Muscle of leg (tissue), 3 donors: ENCODE measurements at regions not wholly inside any gene's neighbourhood (a gene's known extent, or its start where the extent isn't known, plus 50 kb on each side); places are given as distances from the start of the nearest gene placed in this dataset.

Source experiments
- DNase-seq: peaks from one replicate; pipeline ENCODE4 v3.0.0; 2013
- H3K27ac ChIP-seq: one replicate; pipeline ENCODE4 v1.5.1; 2013; ENCODE audit warnings: mild to moderate bottlenecking, low read length, control low read depth
- H3K27me3 ChIP-seq: one replicate; pipeline ENCODE4 v1.6.1; 2013; ENCODE audit warnings: low read length; ENCODE audit not compliant: control insufficient read depth, insufficient read depth
- H3K36me3 ChIP-seq: one replicate; pipeline ENCODE4 v1.6.1; 2013; ENCODE audit warnings: low read length; ENCODE audit not compliant: control insufficient read depth, insufficient read depth
- H3K4me1 ChIP-seq: one replicate; pipeline ENCODE4 v1.6.1; 2013; ENCODE audit warnings: low read length; ENCODE audit not compliant: control insufficient read depth, insufficient read depth
- H3K4me3 ChIP-seq: one replicate; pipeline ENCODE4 v1.5.1; 2013; ENCODE audit warnings: low read length, control low read depth
- H3K9me3 ChIP-seq: replicated peaks from 2 replicates; pipeline ENCODE4 v1.6.1; 2013; ENCODE audit warnings: low read depth, low read length; ENCODE audit not compliant: control insufficient read depth
- WGBS: methylation state at CpG from one replicate; pipeline ENCODE4 v1.1.5; 2013; ENCODE audit warnings: missing lambda C conversion rate; ENCODE audit not compliant: insufficient coverage; 5-methylcytosine and 5-hydroxymethylcytosine counted together

GRCh38 chr2:228725031-228725430 is 543.5 kb upstream of the SPHKAP start:
- no CpG with 5 or more reads among the region's 1 CpG for WGBS
- DNase-seq, result no peak

GRCh38 chr2:228723599-228723998 is 542.1 kb upstream of the SPHKAP start:
- no peaks in the 10 kb centered on the region for H3K4me1 ChIP-seq
- no peak for DNase-seq
- no peaks in the 10 kb centered on the region for H3K36me3 ChIP-seq
- no peak overlapping the region for H3K27ac ChIP-seq
- no peak overlapping the region for H3K4me3 ChIP-seq
- no CpG with 5 or more reads among the region's 1 CpG for WGBS
- no peaks in the 10 kb centered on the region for H3K9me3 ChIP-seq
- H3K27me3 ChIP-seq, result no peaks in the 10 kb centered on the region

More at GRCh38 chr2:228725031-228725430, 543.5 kb upstream of the SPHKAP start:
- no peaks in the 10 kb centered on the region for H3K36me3 ChIP-seq
- no peak overlapping the region for H3K27ac ChIP-seq
- H3K4me3 ChIP-seq, result no peak overlapping the region
- no peaks in the 10 kb centered on the region for H3K27me3 ChIP-seq
- no peaks in the 10 kb centered on the region for H3K9me3 ChIP-seq
- no peaks in the 10 kb centered on the region for H3K4me1 ChIP-seq

GRCh38 chr2:228722311-228722710 is 540.8 kb upstream of the SPHKAP start:
- no CpG with 5 or more reads among the region's 1 CpG for WGBS
- H3K27me3 ChIP-seq, result no peaks in the 10 kb centered on the region
- no peak for DNase-seq
- no peak overlapping the region for H3K4me3 ChIP-seq
- H3K27ac ChIP-seq, result no peak overlapping the region
- no peaks in the 10 kb centered on the region for H3K9me3 ChIP-seq
- H3K36me3 ChIP-seq, result no peaks in the 10 kb centered on the region
- H3K4me1 ChIP-seq, result no peaks in the 10 kb centered on the region

- no peak for DNase-seq
- Histone ChIP-seq H3K4me3 (no peak overlapping the region), H3K4me1 (no peaks in the 10 kb centered on the region), H3K36me3 (no peaks in the 10 kb centered on the region), H3K27me3 (no peaks in the 10 kb centered on the region), H3K27ac (no peak overlapping the region), H3K9me3 (no peaks in the 10 kb centered on the region)
- no CpG with 5 or more reads among the region's 1 CpG for WGBS
Observed at GRCh38 chr2:228720895-228721294, 539.4 kb upstream of the SPHKAP start.

- DNase-seq, result no peak
- H3K36me3 ChIP-seq, result no peaks in the 10 kb centered on the region
- WGBS, result no CpG with 5 or more reads among the region's 2 CpGs
- no peak overlapping the region for H3K4me3 ChIP-seq
- H3K27me3 ChIP-seq, result no peaks in the 10 kb centered on the region
- no peaks in the 10 kb centered on the region for H3K9me3 ChIP-seq
- no peak overlapping the region for H3K27ac ChIP-seq
- H3K4me1 ChIP-seq, result no peaks in the 10 kb centered on the region
Observed at GRCh38 chr2:228709788-228710371, 528.4 kb upstream of the SPHKAP start.

- Histone ChIP-seq H3K9me3 (no peaks in the 10 kb centered on the region), H3K4me1 (no peaks in the 10 kb centered on the region), H3K36me3 (no peaks in the 10 kb centered on the region), H3K4me3 (no peak overlapping the region), H3K27me3 (no peaks in the 10 kb centered on the region), H3K27ac (no peak overlapping the region)
- WGBS, result no CpG with 5 or more reads among the region's 3 CpGs
- no peak for DNase-seq
Observed at GRCh38 chr2:228707846-228708245, 526.4 kb upstream of the SPHKAP start.

- Histone ChIP-seq H3K27me3 (no peaks in the 10 kb centered on the region), H3K4me1 (no peaks in the 10 kb centered on the region), H3K9me3 (no peaks in the 10 kb centered on the region), H3K36me3 (no peaks in the 10 kb centered on the region), H3K27ac (no peak overlapping the region), H3K4me3 (no peak overlapping the region)
- WGBS, result 40% methylated on average over 4 of the region's 4 CpGs
- peak; percentile 11 for DNase-seq
Observed at GRCh38 chr2:228705318-228705717, 523.8 kb upstream of the SPHKAP start.

GRCh38 chr2:228703152-228703551 is 521.7 kb upstream of the SPHKAP start:
- H3K9me3 ChIP-seq, result no peaks in the 10 kb centered on the region
- DNase-seq, result peak; percentile 44
- no peak overlapping the region for H3K27ac ChIP-seq
- no peaks in the 10 kb centered on the region for H3K36me3 ChIP-seq
- H3K27me3 ChIP-seq, result no peaks in the 10 kb centered on the region
- H3K4me1 ChIP-seq, result no peaks in the 10 kb centered on the region
- 62% methylated on average over 2 of the region's 6 CpGs for WGBS
- no peak overlapping the region for H3K4me3 ChIP-seq

- no peak for DNase-seq
Observed at GRCh38 chr2:228701506-228701905, 520.0 kb upstream of the SPHKAP start.

GRCh38 chr2:228700638-228701037 is 519.2 kb upstream of the SPHKAP start:
- WGBS, result 100% methylated on average over 3 of the region's 7 CpGs
- H3K9me3 ChIP-seq, result no peaks in the 10 kb centered on the region
- no peaks in the 10 kb centered on the region for H3K27me3 ChIP-seq
- no peak overlapping the region for H3K4me3 ChIP-seq
- no peak for DNase-seq
- H3K27ac ChIP-seq, result no peak overlapping the region
- no peaks in the 10 kb centered on the region for H3K4me1 ChIP-seq
- no peaks in the 10 kb centered on the region for H3K36me3 ChIP-seq

More at GRCh38 chr2:228701506-228701905, 520.0 kb upstream of the SPHKAP start:
- Histone ChIP-seq H3K9me3 (no peaks in the 10 kb centered on the region), H3K4me3 (no peak overlapping the region), H3K27me3 (no peaks in the 10 kb centered on the region), H3K36me3 (no peaks in the 10 kb centered on the region), H3K4me1 (no peaks in the 10 kb centered on the region), H3K27ac (no peak overlapping the region)

- no peak overlapping the region for H3K27ac ChIP-seq
- H3K4me3 ChIP-seq, result no peak overlapping the region
- H3K9me3 ChIP-seq, result no peaks in the 10 kb centered on the region
- WGBS, result no CpG with 5 or more reads among the region's 5 CpGs
- no peaks in the 10 kb centered on the region for H3K27me3 ChIP-seq
- no peaks in the 10 kb centered on the region for H3K36me3 ChIP-seq
- no peak for DNase-seq
- no peaks in the 10 kb centered on the region for H3K4me1 ChIP-seq
Observed at GRCh38 chr2:228699888-228700287, 518.4 kb upstream of the SPHKAP start.
